Peyer's patch (tissue), 4 donors: ENCODE measurements at regions not wholly inside any gene's neighbourhood (a gene's known extent, or its start where the extent isn't known, plus 50 kb on each side); places are given as distances from the start of the nearest gene placed in this dataset.

Experiments used
- DNase-seq, 3 donors: peaks; one replicate each; pipeline ENCODE4 v3.0.0-alpha.2; 2017 to 2019
- H3K27ac ChIP-seq, 4 donors: fragments of 200-600 bp; sonication (generic); one replicate each; pipeline ENCODE4 v1.5.1; 2016 to 2019
- H3K27me3 ChIP-seq, 2 donors: fragments of 200-600 bp; sonication (generic); one replicate each; pipeline ENCODE4 v1.5.1; 2019
- H3K36me3 ChIP-seq, 3 donors: fragments of 200-600 bp; sonication (generic); one replicate each; pipeline ENCODE4 v1.5.1; 2016 to 2019
- H3K4me1 ChIP-seq, 4 donors: fragments of 200-600 bp; sonication (generic); one replicate each; pipeline ENCODE4 v1.5.1; 2016 to 2019
- H3K4me3 ChIP-seq, 4 donors: fragments of 200-600 bp; sonication (generic); 1 replicate in 3 of 4; 2 replicates in 1 of 4; pipeline ENCODE4 v1.5.1; 2016 to 2019; ENCODE audit warnings: mild to moderate bottlenecking in 1 of 4
- H3K9me3 ChIP-seq, 4 donors: fragments of 200-600 bp; sonication (generic); one replicate each; pipeline ENCODE4 v1.5.1; 2016 to 2019; ENCODE audit warnings: mild to moderate bottlenecking in 1 of 4
- CTCF ChIP-seq, 6 experiments: fragments of 450-650 bp in 4 of 6; fragments of 200-600 bp in 2 of 6; sonication (generic) in 1 of 6; IDR thresholded peaks; one replicate each; pipeline ENCODE4 v1.5.1; 2017 to 2019; ENCODE audit warnings: antibody characterized with exemption in 6 of 6, mild to moderate bottlenecking in 3 of 6, moderate library complexity in 1 of 6
- POLR2A ChIP-seq, 2 donors: fragments of 450-650 bp; IDR thresholded peaks; one replicate each; pipeline ENCODE4 v1.5.1; 2017; ENCODE audit warnings: antibody characterized with exemption in 2 of 2, mild to moderate bottlenecking in 2 of 2, moderate library complexity in 2 of 2

DNA sequence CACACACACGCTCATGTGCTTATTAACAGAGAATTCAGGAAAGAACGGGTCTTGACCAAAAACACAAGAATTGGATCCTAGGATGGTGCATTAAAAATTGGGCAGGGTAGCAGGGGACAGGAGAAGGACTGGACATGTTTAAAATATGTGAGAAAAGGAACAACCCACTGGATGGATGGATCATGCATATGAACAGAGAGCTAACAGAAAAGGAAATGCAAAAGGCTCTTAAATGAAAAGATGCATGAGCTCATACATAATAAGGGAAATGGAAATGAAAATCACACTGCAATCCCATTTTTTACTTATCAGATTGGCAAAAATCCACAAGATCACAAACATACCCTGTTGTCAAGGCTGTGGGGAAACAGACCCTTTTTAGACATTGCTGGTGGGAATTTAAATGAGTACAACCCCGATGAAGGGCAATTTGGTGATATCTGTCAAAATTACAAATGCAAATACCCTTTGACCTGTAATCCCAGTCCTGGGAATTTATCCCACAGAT lies 440.6 kb upstream of the SLC14A2 start:
- no peak for TF ChIP-seq CTCF (IDR thresholded peaks at IDR 0.05)
- no peak for TF ChIP-seq POLR2A (IDR thresholded peaks at IDR 0.05)
- DNase-seq, result no peak
- no peaks in the 10 kb centered on the region for H3K4me1 ChIP-seq
- no peak overlapping the region for H3K4me3 ChIP-seq
- no peaks in the 10 kb centered on the region for H3K27me3 ChIP-seq
- no peaks in the 10 kb centered on the region for H3K36me3 ChIP-seq
- H3K27ac ChIP-seq, result no peak overlapping the region
- no peaks in the 10 kb centered on the region for H3K9me3 ChIP-seq

- DNase-seq, result no peak
- no peak for TF ChIP-seq POLR2A (IDR thresholded peaks at IDR 0.05)
- TF ChIP-seq CTCF (IDR thresholded peaks at IDR 0.05), result no peak
- Histone ChIP-seq H3K9me3 (no peaks in the 10 kb centered on the region), H3K27ac (no peak overlapping the region), H3K4me3 (no peak overlapping the region), H3K4me1 (no peaks in the 10 kb centered on the region), H3K36me3 (no peaks in the 10 kb centered on the region), H3K27me3 (no peaks in the 10 kb centered on the region)
These were observed 439.8 kb upstream of the SLC14A2 start for GRCh38 chr18:45175511-45175910.

- no peak for DNase-seq
- Histone ChIP-seq H3K27me3 (no peaks in the 10 kb centered on the region), H3K4me1 (no peaks in the 10 kb centered on the region), H3K27ac (no peak overlapping the region), H3K4me3 (no peak overlapping the region), H3K36me3 (no peaks in the 10 kb centered on the region), H3K9me3 (no peaks in the 10 kb centered on the region)
- TF ChIP-seq POLR2A (IDR thresholded peaks at IDR 0.05) (no peak), CTCF (IDR thresholded peaks at IDR 0.05) (no peak)
These were observed 428.4 kb upstream of the SLC14A2 start for GRCh38 chr18:45186832-45187231.

DNA sequence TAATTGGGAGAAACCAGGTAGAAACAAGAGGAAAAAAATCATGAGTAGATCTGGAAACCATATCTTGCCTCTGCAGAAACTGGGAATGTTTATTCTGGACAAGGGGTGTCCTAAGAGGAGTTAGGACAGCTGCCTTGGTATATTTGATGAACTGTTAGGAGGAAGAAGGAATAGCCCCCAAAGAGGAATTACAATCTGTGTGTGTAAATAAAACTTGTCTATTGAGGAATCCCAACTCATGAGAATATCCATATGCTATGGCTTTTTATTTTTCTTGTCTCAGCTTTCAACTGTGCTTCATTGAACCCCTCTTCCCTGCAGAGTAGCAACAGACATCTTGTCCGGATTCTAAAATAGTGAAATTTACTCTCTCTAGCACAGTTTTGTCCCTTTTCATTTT lies 423.5 kb upstream of the SLC14A2 start:
- no peaks in the 10 kb centered on the region for H3K9me3 ChIP-seq
- H3K4me1 ChIP-seq, result no peaks in the 10 kb centered on the region
- H3K27ac ChIP-seq, result no peak overlapping the region
- no peaks in the 10 kb centered on the region for H3K36me3 ChIP-seq
- H3K27me3 ChIP-seq, result no peaks in the 10 kb centered on the region
- TF ChIP-seq POLR2A (IDR thresholded peaks at IDR 0.05) (no peak), CTCF (IDR thresholded peaks at IDR 0.05) (no peak)
- no peak overlapping the region for H3K4me3 ChIP-seq
- DNase-seq, result no peak

GRCh38 chr18:45197526-45197970 lies 417.7 kb upstream of the SLC14A2 start:
- no peak for DNase-seq
- H3K27ac ChIP-seq, result no peak overlapping the region
- no peaks in the 10 kb centered on the region for H3K9me3 ChIP-seq
- H3K4me1 ChIP-seq, result no peaks in the 10 kb centered on the region
- no peaks in the 10 kb centered on the region for H3K36me3 ChIP-seq
- no peak overlapping the region for H3K4me3 ChIP-seq
- H3K27me3 ChIP-seq, result no peaks in the 10 kb centered on the region
- no peak for TF ChIP-seq POLR2A (IDR thresholded peaks at IDR 0.05)
- TF ChIP-seq CTCF (IDR thresholded peaks at IDR 0.05), result no peak

DNA sequence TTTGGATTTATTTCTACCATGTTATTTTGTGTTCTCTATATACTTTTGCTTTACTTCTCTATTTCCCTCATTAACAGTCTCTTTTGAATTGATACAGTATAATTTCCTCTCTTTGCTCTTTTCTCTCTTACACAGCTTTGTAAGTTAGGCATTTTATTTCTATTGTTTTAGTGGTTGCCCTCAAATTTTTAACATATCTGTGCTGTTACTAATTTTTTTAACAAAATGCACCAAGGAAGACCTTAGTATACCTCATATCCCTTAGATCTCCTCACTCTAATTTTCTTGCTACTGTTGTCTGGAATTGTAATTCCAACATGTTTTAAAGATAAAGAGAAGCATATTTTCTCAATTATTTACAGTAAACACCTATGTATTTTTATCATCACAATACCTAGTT lies 416.8 kb upstream of the SLC14A2 start:
- H3K4me1 ChIP-seq, result no peaks in the 10 kb centered on the region
- TF ChIP-seq POLR2A (IDR thresholded peaks at IDR 0.05), result no peak
- TF ChIP-seq CTCF (IDR thresholded peaks at IDR 0.05), result no peak
- no peaks in the 10 kb centered on the region for H3K27me3 ChIP-seq
- no peaks in the 10 kb centered on the region for H3K9me3 ChIP-seq
- no peak overlapping the region for H3K27ac ChIP-seq
- H3K36me3 ChIP-seq, result no peaks in the 10 kb centered on the region
- H3K4me3 ChIP-seq, result no peak overlapping the region
- no peak for DNase-seq
